Hematopoietic multipotent progenitor cell treated with erythropoietin and hydrocortisone succinate and interleukin-3 and kit ligand, for 4 days (in vitro differentiated cells): ENCODE measurements at regions not wholly inside any gene's neighbourhood (a gene's known extent, or its start where the extent isn't known, plus 50 kb on each side); places are given as distances from the start of the nearest gene placed in this dataset.
A peak's percentile ranks its signal among the peaks of the same experiment; 100 is the strongest.
"Not testable (repeated sequence)": the region's sequence is repeated elsewhere in the genome, so short reads cannot be mapped to it uniquely, and the experiment has no call there.

Experiments used
- DNase-seq: peaks from one replicate; pipeline ENCODE4 v3.0.0-alpha.2; 2015

GRCh38 chr18:8913606-8914403, 188.7 kb upstream of the NDUFV2 start:
- not testable (repeated sequence) for DNase-seq

GRCh38 chr18:8914404-8915264, 187.9 kb upstream of the NDUFV2 start:
- DNase-seq: not testable (repeated sequence)

- not testable (repeated sequence) for DNase-seq
Observed at GRCh38 chr18:8920856-8921787, 181.4 kb upstream of the NDUFV2 start.

- DNase-seq: no peak
Observed at GRCh38 chr18:8926464-8926863, 176.0 kb upstream of the NDUFV2 start.

GRCh38 chr18:8928044-8928443, 174.5 kb upstream of the NDUFV2 start:
- DNase-seq: no peak

- no peak for DNase-seq
Observed at GRCh38 chr18:8928847-8929780, 173.4 kb upstream of the NDUFV2 start.

- DNase-seq: no peak
Observed at GRCh38 chr18:8930990-8931616, 171.4 kb upstream of the NDUFV2 start.

- no peak for DNase-seq
Observed at GRCh38 chr18:8932866-8933265, 169.6 kb upstream of the NDUFV2 start.

GRCh38 chr18:8933714-8934284, 168.7 kb upstream of the NDUFV2 start:
- no peak for DNase-seq

- DNase-seq: not testable (repeated sequence)
Observed at GRCh38 chr18:8935346-8935745, 167.2 kb upstream of the NDUFV2 start.

GRCh38 chr18:8936619-8937018, 165.9 kb upstream of the NDUFV2 start:
- DNase-seq: no peak

- no peak for DNase-seq
Observed at GRCh38 chr18:8937160-8938094, 165.1 kb upstream of the NDUFV2 start.

GRCh38 chr18:8938817-8939216, 163.7 kb upstream of the NDUFV2 start:
- peak; percentile 84 for DNase-seq

- DNase-seq: peak; percentile 24
Observed at GRCh38 chr18:8942021-8942908, 160.2 kb upstream of the NDUFV2 start.

- DNase-seq: no peak
Observed at GRCh38 chr18:8942909-8943545, 159.5 kb upstream of the NDUFV2 start.

GRCh38 chr18:8943900-8944870, 158.3 kb upstream of the NDUFV2 start:
- DNase-seq: peak; percentile 84

GRCh38 chr18:8944871-8945245, 157.6 kb upstream of the NDUFV2 start:
- no peak for DNase-seq
